Naive B cell (primary cell): ENCODE measurements at regions not wholly inside any gene's neighbourhood (a gene's known extent, or its start where the extent isn't known, plus 50 kb on each side); places are given as distances from the start of the nearest gene placed in this dataset.
A peak's percentile ranks its signal among the peaks of the same experiment; 100 is the strongest.

Source experiments
- ATAC-seq, 2 donors: fragments of 150-1000 bp; cut with Tn5 transposase; 2 replicates each; pipeline ENCODE4 v1.10.0; 2021; ENCODE audit warnings: low read depth in 2 of 2, mild to moderate bottlenecking in 2 of 2, moderate library complexity in 2 of 2
- DNase-seq: peaks from one replicate; pipeline ENCODE4 v3.0.0; 2022
- H3K27ac Mint-ChIP-seq, 6 donors: one replicate each; pipeline ENCODE4 v1.8.0; 2020 to 2022; ENCODE audit warnings: mild to moderate bottlenecking in 6 of 6, mixed read lengths in 6 of 6, moderate library complexity in 5 of 6, inconsistent platforms in 2 of 6
- H3K27me3 Mint-ChIP-seq, 3 donors: one replicate each; pipeline ENCODE4 v1.8.0; 2021 to 2022; ENCODE audit warnings: mixed read lengths in 3 of 3, mild to moderate bottlenecking in 1 of 3
- H3K36me3 Mint-ChIP-seq, 2 donors: one replicate each; pipeline ENCODE4 v1.8.0; 2020 to 2022; ENCODE audit warnings: mixed read lengths in 2 of 2, inconsistent platforms in 1 of 2, mild to moderate bottlenecking in 1 of 2
- H3K4me1 Mint-ChIP-seq, 3 donors: one replicate each; pipeline ENCODE4 v1.8.0; 2020 to 2022; ENCODE audit warnings: mixed read lengths in 3 of 3, inconsistent platforms in 1 of 3, mild to moderate bottlenecking in 1 of 3, moderate library complexity in 1 of 3
- H3K4me3 Mint-ChIP-seq, 8 donors: one replicate each; pipeline ENCODE4 v1.8.0; 2020 to 2022; ENCODE audit warnings: mild to moderate bottlenecking in 8 of 8, mixed read lengths in 8 of 8, moderate library complexity in 8 of 8, inconsistent platforms in 2 of 8
- H3K9me3 Mint-ChIP-seq, 7 donors: one replicate each; pipeline ENCODE4 v1.8.0; 2020 to 2022; ENCODE audit warnings: mixed read lengths in 7 of 7, mild to moderate bottlenecking in 5 of 7, inconsistent platforms in 2 of 7, moderate library complexity in 1 of 7

- no peak for ATAC-seq
- H3K36me3 Mint-ChIP-seq: no peaks in the 10 kb centered on the region
- H3K4me1 Mint-ChIP-seq: no peaks in the 10 kb centered on the region
- DNase-seq: no peak
- no peaks in the 10 kb centered on the region for H3K27me3 Mint-ChIP-seq
- peaks cover 0 to 8% (median 1%) of the 10 kb centered on the region in 7 donors for H3K9me3 Mint-ChIP-seq
- no peak overlapping the region for H3K4me3 Mint-ChIP-seq
- no peak overlapping the region for H3K27ac Mint-ChIP-seq
Observed at GRCh38 chr6:97653076-97653475, 370.1 kb upstream of the MMS22L start.

GRCh38 chr6:97653517-97653916, 370.5 kb upstream of the MMS22L start:
- Mint-ChIP-seq H3K36me3 (no peaks in the 10 kb centered on the region), H3K9me3 (peaks cover 0 to 8% (median 0%) of the 10 kb centered on the region in 7 donors), H3K4me3 (no peak overlapping the region), H3K4me1 (no peaks in the 10 kb centered on the region), H3K27ac (no peak overlapping the region), H3K27me3 (no peaks in the 10 kb centered on the region)
- ATAC-seq (no peak), DNase-seq (no peak)

- H3K4me1 Mint-ChIP-seq: no peaks in the 10 kb centered on the region
- no peak overlapping the region for H3K4me3 Mint-ChIP-seq
- DNase-seq (no peak), ATAC-seq (no peak)
- no peak overlapping the region for H3K27ac Mint-ChIP-seq
- H3K36me3 Mint-ChIP-seq: no peaks in the 10 kb centered on the region
- no peaks in the 10 kb centered on the region for H3K27me3 Mint-ChIP-seq
- H3K9me3 Mint-ChIP-seq: peaks cover 0 to 8% (median 0%) of the 10 kb centered on the region in 7 donors
Observed at GRCh38 chr6:97654674-97655073, 371.7 kb upstream of the MMS22L start.

- no peak for ATAC-seq
- H3K27ac Mint-ChIP-seq: no peak overlapping the region
- H3K9me3 Mint-ChIP-seq: peaks cover 0 to 8% (median 0%) of the 10 kb centered on the region in 7 donors
Observed at GRCh38 chr6:97656236-97656635, 373.2 kb upstream of the MMS22L start.

GRCh38 chr6:97656706-97657350, 373.8 kb upstream of the MMS22L start:
- H3K27me3 Mint-ChIP-seq: no peaks in the 10 kb centered on the region
- H3K27ac Mint-ChIP-seq: no peak overlapping the region
- H3K4me1 Mint-ChIP-seq: no peaks in the 10 kb centered on the region
- no peak overlapping the region for H3K4me3 Mint-ChIP-seq
- DNase-seq (no peak), ATAC-seq (no peak)
- H3K36me3 Mint-ChIP-seq: no peaks in the 10 kb centered on the region
- H3K9me3 Mint-ChIP-seq: peaks cover 0 to 8% (median 0%) of the 10 kb centered on the region in 7 donors

More at GRCh38 chr6:97656236-97656635, 373.2 kb upstream of the MMS22L start:
- H3K36me3 Mint-ChIP-seq: no peaks in the 10 kb centered on the region
- no peak for DNase-seq
- no peaks in the 10 kb centered on the region for H3K27me3 Mint-ChIP-seq
- H3K4me3 Mint-ChIP-seq: no peak overlapping the region
- H3K4me1 Mint-ChIP-seq: no peaks in the 10 kb centered on the region

- no peak for DNase-seq
- no peaks in the 10 kb centered on the region for H3K4me1 Mint-ChIP-seq
- no peak overlapping the region for H3K4me3 Mint-ChIP-seq
- H3K9me3 Mint-ChIP-seq: peaks cover 0 to 8% (median 0%) of the 10 kb centered on the region in 7 donors
- no peak for ATAC-seq
- H3K27me3 Mint-ChIP-seq: no peaks in the 10 kb centered on the region
- no peaks in the 10 kb centered on the region for H3K36me3 Mint-ChIP-seq
- H3K27ac Mint-ChIP-seq: no peak overlapping the region
Observed at GRCh38 chr6:97658090-97658489, 375.1 kb upstream of the MMS22L start.

- Mint-ChIP-seq H3K4me3 (no peak overlapping the region), H3K4me1 (no peaks in the 10 kb centered on the region), H3K36me3 (no peaks in the 10 kb centered on the region), H3K27me3 (no peaks in the 10 kb centered on the region), H3K27ac (no peak overlapping the region), H3K9me3 (no peaks in the 10 kb centered on the region)
- no peak for ATAC-seq
- DNase-seq: no peak
Observed at GRCh38 chr6:97663252-97663651, 380.2 kb upstream of the MMS22L start.

GRCh38 chr6:97665446-97665845, 382.4 kb upstream of the MMS22L start:
- ATAC-seq (no peak), DNase-seq (no peak)
- Mint-ChIP-seq H3K27me3 (no peaks in the 10 kb centered on the region), H3K27ac (no peak overlapping the region), H3K9me3 (no peaks in the 10 kb centered on the region), H3K4me1 (no peaks in the 10 kb centered on the region), H3K4me3 (no peak overlapping the region), H3K36me3 (no peaks in the 10 kb centered on the region)

- Mint-ChIP-seq H3K4me3 (no peak overlapping the region), H3K9me3 (no peaks in the 10 kb centered on the region), H3K4me1 (no peaks in the 10 kb centered on the region), H3K36me3 (no peaks in the 10 kb centered on the region), H3K27me3 (no peaks in the 10 kb centered on the region), H3K27ac (no peak overlapping the region)
- no peak for DNase-seq
- ATAC-seq: no peak
Observed at GRCh38 chr6:97666889-97667288, 383.9 kb upstream of the MMS22L start.

- no peak overlapping the region for H3K4me3 Mint-ChIP-seq
Observed at GRCh38 chr6:97668716-97669115, 385.7 kb upstream of the MMS22L start.

GRCh38 chr6:97669191-97670031, 386.4 kb upstream of the MMS22L start:
- ATAC-seq (peak; percentile 60 to 94), DNase-seq (peak; percentile 0)
- Mint-ChIP-seq H3K27me3 (no peaks in the 10 kb centered on the region), H3K4me3 (no peak overlapping the region), H3K9me3 (no peaks in the 10 kb centered on the region), H3K36me3 (no peaks in the 10 kb centered on the region), H3K4me1 (no peaks in the 10 kb centered on the region), H3K27ac (no peak overlapping the region)

More at GRCh38 chr6:97668716-97669115, 385.7 kb upstream of the MMS22L start:
- Mint-ChIP-seq H3K4me1 (no peaks in the 10 kb centered on the region), H3K36me3 (no peaks in the 10 kb centered on the region), H3K27me3 (no peaks in the 10 kb centered on the region), H3K27ac (no peak overlapping the region), H3K9me3 (no peaks in the 10 kb centered on the region)
- no peak for DNase-seq
- peak in 1 of 2 donors; percentile 63 for ATAC-seq

- ATAC-seq: no peak
- DNase-seq: no peak
- Mint-ChIP-seq H3K36me3 (no peaks in the 10 kb centered on the region), H3K4me3 (no peak overlapping the region), H3K27ac (no peak overlapping the region), H3K4me1 (no peaks in the 10 kb centered on the region), H3K9me3 (no peaks in the 10 kb centered on the region), H3K27me3 (no peaks in the 10 kb centered on the region)
Observed at GRCh38 chr6:97674802-97675201, 391.8 kb upstream of the MMS22L start.

- DNase-seq: no peak
- H3K9me3 Mint-ChIP-seq: no peaks in the 10 kb centered on the region
- no peaks in the 10 kb centered on the region for H3K4me1 Mint-ChIP-seq
- no peak for ATAC-seq
- H3K27ac Mint-ChIP-seq: no peak overlapping the region
- no peaks in the 10 kb centered on the region for H3K36me3 Mint-ChIP-seq
- no peak overlapping the region for H3K4me3 Mint-ChIP-seq
- no peaks in the 10 kb centered on the region for H3K27me3 Mint-ChIP-seq
Observed at GRCh38 chr6:97677626-97678025, 394.6 kb upstream of the MMS22L start.

- DNase-seq: no peak
Observed at GRCh38 chr6:97687916-97688315, 404.9 kb upstream of the MMS22L start.

More at GRCh38 chr6:97687916-97688315, 404.9 kb upstream of the MMS22L start:
- Mint-ChIP-seq H3K36me3 (no peaks in the 10 kb centered on the region), H3K4me1 (no peaks in the 10 kb centered on the region), H3K4me3 (no peak overlapping the region), H3K9me3 (no peaks in the 10 kb centered on the region), H3K27me3 (no peaks in the 10 kb centered on the region), H3K27ac (no peak overlapping the region)
- no peak for ATAC-seq
